Gastroesophageal sphincter (tissue), 4 donors: ENCODE measurements at regions not wholly inside any gene's neighbourhood (a gene's known extent, or its start where the extent isn't known, plus 50 kb on each side); places are given as distances from the start of the nearest gene placed in this dataset.
A peak's percentile ranks its signal among the peaks of the same experiment; 100 is the strongest.

ENCODE experiments used
- ATAC-seq: fragments of 150-250 bp; one replicate; pipeline ENCODE4 v1.9.1; 2016; ENCODE audit warnings: mild to moderate bottlenecking, moderate library complexity
- H3K27ac ChIP-seq, 4 donors: fragments of 200-600 bp; sonication (generic) in 3 of 4; 1 replicate in 3 of 4; 2 replicates in 1 of 4; pipeline ENCODE4 v1.5.1; 2016 to 2019
- H3K27me3 ChIP-seq: fragments of 200-600 bp; sonication (generic); one replicate; pipeline ENCODE4 v1.5.1; 2019
- H3K36me3 ChIP-seq, 2 donors: fragments of 200-600 bp; sonication (generic); one replicate each; pipeline ENCODE4 v1.5.1; 2019; ENCODE audit warnings: control low read depth in 1 of 2
- H3K4me1 ChIP-seq, 3 donors: fragments of 200-600 bp; sonication (generic); 1 replicate in 2 of 3; 2 replicates in 1 of 3; pipeline ENCODE4 v1.5.1; 2016 to 2019; ENCODE audit warnings: control low read depth in 2 of 3
- H3K4me3 ChIP-seq, 2 donors: fragments of 200-600 bp; sonication (generic); one replicate each; pipeline ENCODE4 v1.5.1; 2019; ENCODE audit warnings: mild to moderate bottlenecking in 1 of 2, moderate library complexity in 1 of 2
- H3K9me3 ChIP-seq, 3 donors: fragments of 200-600 bp; sonication (generic); one replicate each; pipeline ENCODE4 v1.5.1; 2017 to 2019; ENCODE audit warnings: control low read depth in 2 of 3
- CTCF ChIP-seq, 4 experiments: fragments of 200-600 bp in 2 of 4; fragments of 450-650 bp in 2 of 4; sonication (generic) in 1 of 4; IDR thresholded peaks; one replicate each; pipeline ENCODE4 v1.5.1; 2017 to 2019; ENCODE audit warnings: antibody characterized with exemption in 4 of 4, mild to moderate bottlenecking in 2 of 4, moderate library complexity in 2 of 4
- EP300 ChIP-seq: sonication (generic); formaldehyde crosslinking; IDR thresholded peaks from one replicate; pipeline ENCODE4 v1.6.1; 2017; ENCODE audit warnings: antibody characterized with exemption, mild to moderate bottlenecking
- POLR2A ChIP-seq, 2 donors: fragments of 450-650 bp; IDR thresholded peaks; one replicate each; pipeline ENCODE4 v1.6.1; 2017; ENCODE audit warnings: antibody characterized with exemption in 2 of 2, mild to moderate bottlenecking in 2 of 2, moderate library complexity in 1 of 2
- POLR2AphosphoS5 ChIP-seq: sonication (generic); formaldehyde crosslinking; IDR thresholded peaks from one replicate; pipeline ENCODE4 v1.6.1; 2017; ENCODE audit warnings: antibody characterized with exemption
- WGBS, 2 donors: methylation state at CpG; one replicate each; pipeline ENCODE4 v1.1.5; 2018; ENCODE audit warnings: low coverage in 1 of 2; 5-methylcytosine and 5-hydroxymethylcytosine counted together

GRCh38 chr1:93021539-93022134, 57.4 kb upstream of the MTF2 start:
- ATAC-seq: no peak
- WGBS, 2 donors: 2 to 12% methylated on average over 4 of the region's 4 CpGs
- no peaks in the 10 kb centered on the region for H3K4me1 ChIP-seq
- peaks cover 5% of the 10 kb centered on the region for H3K27me3 ChIP-seq
- no peak overlapping the region for H3K27ac ChIP-seq
- no peaks in the 10 kb centered on the region for H3K9me3 ChIP-seq
- no peaks in the 10 kb centered on the region for H3K36me3 ChIP-seq
- H3K4me3 ChIP-seq: no peak overlapping the region
- peak; percentile 64 to 71 (median 66) for TF ChIP-seq CTCF (IDR thresholded peaks at IDR 0.05)
- TF ChIP-seq POLR2A (IDR thresholded peaks at IDR 0.05): no peak

DNA sequence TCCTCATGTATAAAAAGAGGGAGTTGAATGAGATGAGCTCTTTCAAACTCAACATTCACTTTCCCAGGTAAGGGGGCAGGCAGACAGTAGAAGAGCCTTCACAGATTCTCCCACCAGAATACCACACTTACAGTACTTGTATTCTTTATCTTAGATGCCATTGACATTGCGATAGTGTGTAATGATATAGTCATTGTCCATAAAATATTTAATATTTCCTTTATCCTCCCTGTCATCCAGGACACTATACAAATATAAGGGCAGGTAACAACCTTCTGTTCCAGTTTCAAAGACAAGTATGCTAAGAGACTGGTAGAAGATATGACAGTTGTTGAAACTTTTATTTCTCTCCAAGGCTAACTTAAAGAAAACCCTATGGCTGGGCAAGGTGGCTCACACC, 56.5 kb upstream of the MTF2 start:
- WGBS, 2 donors: 92 to 100% methylated on average over 1 of the region's 1 CpG
- H3K27me3 ChIP-seq: peaks cover 5% of the 10 kb centered on the region
- H3K4me3 ChIP-seq: no peak overlapping the region
- no peaks in the 10 kb centered on the region for H3K36me3 ChIP-seq
- H3K4me1 ChIP-seq: no peaks in the 10 kb centered on the region
- TF ChIP-seq EP300 (no peak), POLR2AphosphoS5 (no peak), POLR2A (IDR thresholded peaks at IDR 0.05) (no peak), CTCF (IDR thresholded peaks at IDR 0.05) (no peak)
- no peak for ATAC-seq
- no peak overlapping the region for H3K27ac ChIP-seq
- no peaks in the 10 kb centered on the region for H3K9me3 ChIP-seq

- Histone ChIP-seq H3K4me1 (no peaks in the 10 kb centered on the region), H3K9me3 (no peaks in the 10 kb centered on the region), H3K27ac (no peak overlapping the region), H3K4me3 (no peak overlapping the region), H3K27me3 (peaks cover 2% of the 10 kb centered on the region), H3K36me3 (no peaks in the 10 kb centered on the region)
- 31 to 33% methylated on average over 3 of the region's 3 CpGs for WGBS, 2 donors
- no peak for ATAC-seq
- no peak for TF ChIP-seq POLR2AphosphoS5
- no peak for TF ChIP-seq EP300
- TF ChIP-seq CTCF (IDR thresholded peaks at IDR 0.05): no peak
- no peak for TF ChIP-seq POLR2A (IDR thresholded peaks at IDR 0.05)
These were observed 55.8 kb upstream of the MTF2 start for GRCh38 chr1:93023281-93023680.

DNA sequence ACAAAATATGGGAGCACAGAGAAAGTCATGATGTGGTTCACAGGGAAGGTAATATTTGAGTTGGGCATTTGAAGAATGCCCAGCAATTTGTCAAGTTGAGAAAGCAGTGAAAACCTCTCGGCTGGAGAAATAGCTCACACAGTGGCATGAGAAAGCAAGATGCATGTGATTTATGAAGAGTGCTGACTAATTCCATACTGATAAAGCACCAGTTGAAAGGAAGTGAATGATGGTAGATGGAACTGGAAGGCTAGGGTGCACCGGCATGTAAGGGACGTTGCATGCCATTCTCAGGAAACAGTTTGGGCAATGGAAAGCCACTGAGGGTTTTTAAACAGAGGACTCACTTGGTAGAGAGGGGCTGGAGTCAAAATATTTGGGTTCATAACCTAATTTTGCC, 53.5 kb upstream of the MTF2 start:
- ATAC-seq: no peak
- no peaks in the 10 kb centered on the region for H3K9me3 ChIP-seq
- no peaks in the 10 kb centered on the region for H3K4me1 ChIP-seq
- WGBS, 2 donors: 46 to 56% methylated on average over 3 of the region's 3 CpGs
- H3K36me3 ChIP-seq: no peaks in the 10 kb centered on the region
- H3K27me3 ChIP-seq: no peaks in the 10 kb centered on the region
- H3K4me3 ChIP-seq: no peak overlapping the region
- no peak overlapping the region for H3K27ac ChIP-seq
- no peak for TF ChIP-seq EP300
- TF ChIP-seq CTCF (IDR thresholded peaks at IDR 0.05): no peak
- no peak for TF ChIP-seq POLR2AphosphoS5
- TF ChIP-seq POLR2A (IDR thresholded peaks at IDR 0.05): no peak

- H3K4me3 ChIP-seq: no peak overlapping the region
- WGBS, 2 donors: 15 to 23% methylated on average over 3 to 4 of the region's 4 CpGs
- H3K27me3 ChIP-seq: no peaks in the 10 kb centered on the region
- ATAC-seq: no peak
- no peaks in the 10 kb centered on the region for H3K9me3 ChIP-seq
- TF ChIP-seq POLR2AphosphoS5 (no peak), EP300 (no peak), CTCF (IDR thresholded peaks at IDR 0.05) (no peak), POLR2A (IDR thresholded peaks at IDR 0.05) (no peak)
- H3K27ac ChIP-seq: no peak overlapping the region
- H3K4me1 ChIP-seq: no peaks in the 10 kb centered on the region
- H3K36me3 ChIP-seq: no peaks in the 10 kb centered on the region
These were observed 50.5 kb upstream of the MTF2 start for GRCh38 chr1:93028542-93028941.
